HepG2 (cell line): ENCODE measurements at regions not wholly inside any gene's neighbourhood (a gene's known extent, or its start where the extent isn't known, plus 50 kb on each side); places are given as distances from the start of the nearest gene placed in this dataset.

Experiments
- ATAC-seq: fragments of 200-7000 bp; cut with Tn5 transposase; 3 replicates; pipeline ENCODE4 v1.9.1; 2020; ENCODE audit warnings: mild to moderate bottlenecking, moderate library complexity
- BruUV-seq: library from RNA; stranded (reverse); fragments of 400-500 nt; replicated peaks from 2 replicates; lab custom pipeline; 2021; lab: Mats Ljungman, UMichigan
- CTCF ChIA-PET: fragments of 300-600 bp; formaldehyde crosslinking; extraction: SDS; loops from one replicate; lab custom pipeline; 2021; ENCODE audit warnings: low total read pairs, inconsistent platforms, low intra/inter-chr PET ratio; lab: Yijun Ruan, JAX
- POLR2A ChIA-PET: fragments of 350-600 bp; sonication (Branson Sonifier 250); formaldehyde crosslinking; loops from one replicate; lab custom pipeline; 2020; ENCODE audit warnings: antibody characterized with exemption, inconsistent platforms; lab: Yijun Ruan, JAX
- DNase-seq: peaks from one replicate; pipeline ENCODE4 v3.0.0-alpha.2; 2015; ENCODE audit warnings: low spot score
- FAIRE-seq: peaks from 3 replicates; lab custom pipeline; 2011; peaks lifted over from hg19 to GRCh38; lab: Jason Lieb, UNC
- H2AFZ ChIP-seq: one replicate; pipeline ENCODE4 v1.6.1; 2011; ENCODE audit warnings: low read length, inconsistent platforms
- H3K27ac ChIP-seq: fragments of 300-600 bp; 3 replicates; pipeline ENCODE4 v1.8.0; 2011; ENCODE audit warnings: mixed run types, mild to moderate bottlenecking, mixed read lengths, low read length, inconsistent platforms; ENCODE audit not compliant: insufficient read depth; ENCODE audit errors: extremely low read length
- H3K27me3 ChIP-seq, 2 experiments: fragments of 200-600 bp in 1 of 2; 2 replicates in 1 of 2; 3 replicates in 1 of 2; pipeline versions ENCODE4 v1.6.0 to v1.8.0; 2011; ENCODE audit warnings: low read length in 2 of 2, mild to moderate bottlenecking in 2 of 2, moderate library complexity in 2 of 2, inconsistent platforms in 1 of 2; ENCODE audit not compliant: insufficient read depth in 2 of 2, control insufficient read depth in 1 of 2
- H3K36me3 ChIP-seq, 2 experiments: fragments of 200-600 bp in 1 of 2; replicated peaks in 1 of 2; 2 replicates in 1 of 2; 3 replicates in 1 of 2; pipeline versions ENCODE4 v1.5.1 to v1.8.0; 2011; ENCODE audit warnings: low read length in 2 of 2, inconsistent platforms in 1 of 2; ENCODE audit not compliant: insufficient read depth in 2 of 2, control insufficient read depth in 1 of 2
- H3K4me1 ChIP-seq: 2 replicates; pipeline ENCODE4 v1.5.1; 2012; ENCODE audit warnings: low read length, inconsistent platforms; ENCODE audit not compliant: insufficient read depth
- H3K4me2 ChIP-seq: 2 replicates; pipeline ENCODE4 v1.6.0; 2011; ENCODE audit warnings: low read depth, low read length, inconsistent platforms
- H3K4me3 ChIP-seq, 3 experiments: fragments of 200-600 bp in 1 of 3; sonication (generic), shearing (Covaris generic) in 1 of 3; replicated peaks in 1 of 3; 2 replicates each; pipeline ENCODE4 v1.5.1; 2011 to 2016; ENCODE audit warnings: low read length in 3 of 3, inconsistent platforms in 2 of 3, low read depth in 2 of 3, mild to moderate bottlenecking in 2 of 3, control low read depth in 1 of 3, mixed read lengths in 1 of 3; ENCODE audit not compliant: insufficient read depth in 1 of 3
- H3K79me2 ChIP-seq: one replicate; pipeline ENCODE4 v1.6.1; 2011; ENCODE audit warnings: low read length, inconsistent platforms; ENCODE audit not compliant: insufficient read depth
- H3K9ac ChIP-seq: 2 replicates; pipeline ENCODE4 v1.6.0; 2011; ENCODE audit warnings: mild to moderate bottlenecking, low read depth, low read length, inconsistent platforms; ENCODE audit not compliant: insufficient read depth
- H3K9me3 ChIP-seq: 2 replicates; pipeline ENCODE4 v1.5.1; 2012; ENCODE audit warnings: mild to moderate bottlenecking, low read length
- H4K20me1 ChIP-seq: 2 replicates; pipeline ENCODE4 v1.6.0; 2011; ENCODE audit warnings: inconsistent platforms, mild to moderate bottlenecking, low read length, moderate library complexity; ENCODE audit not compliant: insufficient read depth
- AGO2 ChIP-seq: fragments of 200-400 bp; formaldehyde crosslinking; optimal IDR thresholded peaks from 2 replicates; pipeline ENCODE3; 2017; ENCODE audit warnings: mild to moderate bottlenecking, low read depth, low read length, moderate library complexity
- DR1 ChIP-seq: sonication (generic); formaldehyde crosslinking; IDR thresholded peaks from 2 replicates; pipeline ENCODE4 v1.8.0; 2021; ENCODE audit warnings: mild to moderate bottlenecking, missing genetic modification reagents, inconsistent platforms
- KMT2A ChIP-seq: sonication (generic); formaldehyde crosslinking; IDR thresholded peaks from 2 replicates; pipeline ENCODE4 v1.4.0; 2020; ENCODE audit warnings: missing genetic modification reagents
- SMAD9 ChIP-seq: sonication (generic); formaldehyde crosslinking; IDR thresholded peaks from 2 replicates; pipeline ENCODE4 v1.5.1; 2020; ENCODE audit warnings: mild to moderate bottlenecking, missing genetic modification reagents
- SOX6 ChIP-seq, 2 experiments: fragments of 450-650 bp in 1 of 2; sonication (generic) in 1 of 2; formaldehyde crosslinking in 1 of 2; IDR thresholded peaks; 2 replicates each; pipeline versions ENCODE4 v1.4.0 to v1.6.1; 2017 to 2020; ENCODE audit warnings: antibody characterized with exemption in 1 of 2, mild to moderate bottlenecking in 1 of 2, missing genetic modification reagents in 1 of 2
- SP4 ChIP-seq: sonication (generic); formaldehyde crosslinking; IDR thresholded peaks from 2 replicates; pipeline ENCODE4 v1.8.1; 2023; ENCODE audit warnings: mild to moderate bottlenecking, missing genetic modification reagents
- U2AF1 ChIP-seq: fragments of 200-400 bp; formaldehyde crosslinking; optimal IDR thresholded peaks from 2 replicates; pipeline ENCODE3; 2017; ENCODE audit warnings: mild to moderate bottlenecking, low read depth, low read length
- XBP1 ChIP-seq: sonication (generic); formaldehyde crosslinking; IDR thresholded peaks from 2 replicates; pipeline ENCODE4 v1.5.0; 2020; ENCODE audit warnings: missing genetic modification reagents
- ZNF17 ChIP-seq: sonication (generic); formaldehyde crosslinking; IDR thresholded peaks from 2 replicates; pipeline ENCODE4 v1.5.0; 2020; ENCODE audit warnings: mild to moderate bottlenecking, missing genetic modification reagents
- ZNF44 ChIP-seq: sonication (generic); formaldehyde crosslinking; IDR thresholded peaks from 2 replicates; pipeline ENCODE4 v1.5.1; 2020; ENCODE audit warnings: mild to moderate bottlenecking, missing genetic modification reagents
- ZNF556 ChIP-seq: sonication (generic); formaldehyde crosslinking; IDR thresholded peaks from 2 replicates; pipeline ENCODE4 v1.4.0; 2020; ENCODE audit warnings: mild to moderate bottlenecking, missing genetic modification reagents, borderline replicate concordance
- ZNF891 ChIP-seq: sonication (generic); formaldehyde crosslinking; IDR thresholded peaks from 2 replicates; pipeline ENCODE4 v1.5.0; 2020; ENCODE audit warnings: mild to moderate bottlenecking, missing genetic modification reagents
- WGBS: methylation state at CpG from one replicate; pipeline ENCODE4 v1.1.6; 2017; ENCODE audit warnings: low lambda C conversion rate; 5-methylcytosine and 5-hydroxymethylcytosine counted together
- in situ Hi-C: cut with HindIII; loops from 2 replicates; pipeline ENCODE4 v1.10.0; 2017; ENCODE audit warnings: low pct_unique_long_range_greater_than_20kb; ENCODE audit not compliant: extremely low pct_ligation_motif_present
- intact Hi-C: fragments of 100-400 bp; cut with micrococcal nuclease; formaldehyde crosslinking; loops from one replicate; pipeline ENCODE4 v1.10.0; 2022; ENCODE audit not compliant: unreplicated experiment
- TF ChIP-seq, protein P1 (sequence below): sonication (generic); formaldehyde crosslinking; IDR thresholded peaks from 2 replicates; pipeline ENCODE4 v1.4.0; 2020; ENCODE audit warnings: low read depth, mild to moderate bottlenecking, missing genetic modification reagents

GRCh38 chr3:34109021-34109420 is 310.6 kb downstream of the PDCD6IP start:
- H3K4me3 ChIP-seq, result no peak overlapping the region
- FAIRE-seq, result no peak
- in situ Hi-C loops, result no loop called here
- 0% methylated on average over 1 of the region's 1 CpG for WGBS
- no peaks in the 10 kb centered on the region for H4K20me1 ChIP-seq
- no peaks in the 10 kb centered on the region for H3K79me2 ChIP-seq
- no peaks in the 10 kb centered on the region for H3K9me3 ChIP-seq
- no peaks in the 10 kb centered on the region for H3K27me3 ChIP-seq
- no peak overlapping the region for H3K9ac ChIP-seq
- no peaks in the 10 kb centered on the region for H3K4me1 ChIP-seq
- no peak overlapping the region for H3K27ac ChIP-seq
- ChIA-PET POLR2A (no interaction called here), CTCF (no interaction called here)
- H3K4me2 ChIP-seq, result no peak overlapping the region
- intact Hi-C loops, result no loop called here
- no TSS peak for BruUV-seq
- DNase-seq, result no peak
- H3K36me3 ChIP-seq, result no peaks in the 10 kb centered on the region
- TF ChIP-seq KMT2A (CRISPR knock-in tag) (no peak), ZNF556 (CRISPR knock-in tag) (no peak), SMAD9 (CRISPR knock-in tag) (no peak), SP4 (CRISPR knock-in tag) (no peak), ZNF17 (no peak), U2AF1 (no peak), XBP1 (CRISPR knock-in tag) (no peak), ZNF891 (no peak), DR1 (CRISPR knock-in tag) (no peak), AGO2 (no peak), SOX6 (IDR thresholded peaks at IDR 0.05) (no peak), SOX6 (CRISPR knock-in tag; IDR thresholded peaks at IDR 0.05) (no peak), ZNF44 (CRISPR knock-in tag) (no peak)
- TF ChIP-seq, protein P1, sequence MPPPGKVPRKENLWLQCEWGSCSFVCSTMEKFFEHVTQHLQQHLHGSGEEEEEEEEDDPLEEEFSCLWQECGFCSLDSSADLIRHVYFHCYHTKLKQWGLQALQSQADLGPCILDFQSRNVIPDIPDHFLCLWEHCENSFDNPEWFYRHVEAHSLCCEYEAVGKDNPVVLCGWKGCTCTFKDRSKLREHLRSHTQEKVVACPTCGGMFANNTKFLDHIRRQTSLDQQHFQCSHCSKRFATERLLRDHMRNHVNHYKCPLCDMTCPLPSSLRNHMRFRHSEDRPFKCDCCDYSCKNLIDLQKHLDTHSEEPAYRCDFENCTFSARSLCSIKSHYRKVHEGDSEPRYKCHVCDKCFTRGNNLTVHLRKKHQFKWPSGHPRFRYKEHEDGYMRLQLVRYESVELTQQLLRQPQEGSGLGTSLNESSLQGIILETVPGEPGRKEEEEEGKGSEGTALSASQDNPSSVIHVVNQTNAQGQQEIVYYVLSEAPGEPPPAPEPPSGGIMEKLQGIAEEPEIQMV (CRISPR knock-in tag), result no peak
- ATAC-seq, result no peak
- no peak overlapping the region for H2AFZ ChIP-seq
